ENCODE measurements at regions not wholly inside any gene's neighbourhood (a gene's known extent, or its start where the extent isn't known, plus 50 kb on each side); places are given as distances from the start of the nearest gene placed in this dataset.

- TF ChIP-seq, protein P1, sequence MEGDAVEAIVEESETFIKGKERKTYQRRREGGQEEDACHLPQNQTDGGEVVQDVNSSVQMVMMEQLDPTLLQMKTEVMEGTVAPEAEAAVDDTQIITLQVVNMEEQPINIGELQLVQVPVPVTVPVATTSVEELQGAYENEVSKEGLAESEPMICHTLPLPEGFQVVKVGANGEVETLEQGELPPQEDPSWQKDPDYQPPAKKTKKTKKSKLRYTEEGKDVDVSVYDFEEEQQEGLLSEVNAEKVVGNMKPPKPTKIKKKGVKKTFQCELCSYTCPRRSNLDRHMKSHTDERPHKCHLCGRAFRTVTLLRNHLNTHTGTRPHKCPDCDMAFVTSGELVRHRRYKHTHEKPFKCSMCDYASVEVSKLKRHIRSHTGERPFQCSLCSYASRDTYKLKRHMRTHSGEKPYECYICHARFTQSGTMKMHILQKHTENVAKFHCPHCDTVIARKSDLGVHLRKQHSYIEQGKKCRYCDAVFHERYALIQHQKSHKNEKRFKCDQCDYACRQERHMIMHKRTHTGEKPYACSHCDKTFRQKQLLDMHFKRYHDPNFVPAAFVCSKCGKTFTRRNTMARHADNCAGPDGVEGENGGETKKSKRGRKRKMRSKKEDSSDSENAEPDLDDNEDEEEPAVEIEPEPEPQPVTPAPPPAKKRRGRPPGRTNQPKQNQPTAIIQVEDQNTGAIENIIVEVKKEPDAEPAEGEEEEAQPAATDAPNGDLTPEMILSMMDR (IDR thresholded peaks at IDR 0.05; ENCODE audit: poor library complexity, severe bottlenecking), result no peak
- TF ChIP-seq SMC3 (conservative IDR thresholded peaks at IDR 0.05; ENCODE audit: poor library complexity) (no peak), POLR2AphosphoS5 (IDR thresholded peaks at IDR 0.05) (no peak), EZH2 (IDR thresholded peaks at IDR 0.05; ENCODE audit: borderline replicate concordance, insufficient read depth, low read length, poor library complexity, severe bottlenecking) (no peak), EP300 (conservative IDR thresholded peaks at IDR 0.05; ENCODE audit: poor library complexity, severe bottlenecking) (no peak), RAD21 (conservative IDR thresholded peaks at IDR 0.05) (no peak), REST (IDR thresholded peaks at IDR 0.05; ENCODE audit: borderline replicate concordance) (no peak), MXI1 (conservative IDR thresholded peaks at IDR 0.05; ENCODE audit: poor library complexity, severe bottlenecking) (no peak), TAF1 (IDR thresholded peaks at IDR 0.05; ENCODE audit: low read depth) (no peak)
Measured at GRCh38 chr3:159650726-159651125, 337.9 kb upstream of the IL12A start.

Measured in neural cell (in vitro differentiated cells).